NCI-H187 treated with DMSO at 0.1 percent for 48 hours (cell line): ENCODE measurements at regions not wholly inside any gene's neighbourhood (a gene's known extent, or its start where the extent isn't known, plus 50 kb on each side); places are given as distances from the start of the nearest gene placed in this dataset.

Experiments
- DNase-seq: peaks from one replicate; lab custom pipeline; 2025; lab: John Stamatoyannopoulos, UW

GRCh38 chr1:201589186-201589585 is 50.3 kb downstream of the NAV1 start:
- DNase-seq = no peak

GRCh38 chr1:201590474-201590873 is 51.5 kb downstream of the NAV1 start:
- DNase-seq = no peak

- DNase-seq = no peak
Measured at GRCh38 chr1:201591348-201591747, 52.4 kb downstream of the NAV1 start.

- DNase-seq = peak; percentile 29
Measured at GRCh38 chr1:201591981-201592380, 53.1 kb downstream of the NAV1 start.

- DNase-seq = no peak
Measured at GRCh38 chr1:201593200-201593921, 54.4 kb downstream of the NAV1 start.

GRCh38 chr1:201594575-201595245 is 55.8 kb downstream of the NAV1 start:
- DNase-seq = no peak

- DNase-seq = no peak
Measured at GRCh38 chr1:201595381-201595780, 56.5 kb downstream of the NAV1 start.

GRCh38 chr1:201596101-201596868 is 57.4 kb downstream of the NAV1 start:
- DNase-seq = no peak

GRCh38 chr1:201597551-201598230 is 58.8 kb downstream of the NAV1 start:
- DNase-seq = peak; percentile 62

GRCh38 chr1:201598396-201598795 is 59.5 kb downstream of the NAV1 start:
- no peak for DNase-seq

- DNase-seq = no peak
Measured at GRCh38 chr1:201598973-201599372, 60.0 kb downstream of the NAV1 start.

GRCh38 chr1:201599548-201599947 is 60.6 kb downstream of the NAV1 start:
- DNase-seq = no peak

GRCh38 chr1:201602413-201603265 is 63.7 kb downstream of the NAV1 start:
- DNase-seq = no peak

- DNase-seq = no peak
Measured at GRCh38 chr1:201603613-201604232, 64.8 kb downstream of the NAV1 start.

- no peak for DNase-seq
Measured at GRCh38 chr1:201605385-201606010, 66.6 kb downstream of the NAV1 start.

- no peak for DNase-seq
Measured at GRCh38 chr1:201606096-201606495, 67.2 kb downstream of the NAV1 start.

- DNase-seq = no peak
Measured at GRCh38 chr1:201606623-201607022, 67.7 kb downstream of the NAV1 start.

GRCh38 chr1:201608635-201609395 is 69.9 kb downstream of the NAV1 start:
- DNase-seq = no peak

- DNase-seq = no peak
Measured at GRCh38 chr1:201609661-201610318, 70.9 kb downstream of the NAV1 start.
